Erythroblast (primary cell): ENCODE measurements at regions not wholly inside any gene's neighbourhood (a gene's known extent, or its start where the extent isn't known, plus 50 kb on each side); places are given as distances from the start of the nearest gene placed in this dataset.
"Not testable (repeated sequence)": the region's sequence is repeated elsewhere in the genome, so short reads cannot be mapped to it uniquely, and the experiment has no call there.

Experiments used
- DNase-seq, 2 experiments: peaks; one replicate each; lab custom pipeline; 2025; lab: John Stamatoyannopoulos, UW
- GATA1 ChIP-seq: IDR thresholded peaks from 2 replicates; pipeline ENCODE4 v1.6.1; 2011; ENCODE audit warnings: low read depth, mild to moderate bottlenecking, control low read depth, low read length, moderate library complexity
- POLR2A ChIP-seq: IDR thresholded peaks from 2 replicates; pipeline ENCODE4 v1.6.1; 2011; ENCODE audit warnings: mild to moderate bottlenecking, low read length

DNA sequence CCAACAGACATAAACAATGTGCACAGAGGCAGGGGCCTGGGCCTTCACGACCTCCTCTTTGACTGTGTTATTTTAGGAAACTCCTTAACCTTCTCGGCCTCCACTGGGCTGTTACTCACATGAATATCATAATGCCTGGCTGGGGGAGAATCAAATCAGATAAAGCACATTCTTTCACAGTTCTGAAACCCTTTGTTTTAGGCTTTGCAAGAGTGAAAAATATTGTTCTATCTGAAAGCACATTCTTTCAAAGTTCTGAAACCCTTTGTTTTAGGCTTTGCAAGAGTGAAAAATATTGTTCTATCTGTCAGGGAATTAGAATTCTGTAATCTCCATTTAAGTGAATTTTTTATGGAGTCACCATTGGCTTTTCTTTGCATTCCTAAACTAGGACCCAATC is 50.7 kb upstream of the SYNDIG1 start:
- no peak for DNase-seq
- TF ChIP-seq POLR2A: no peak
- no peak for TF ChIP-seq GATA1

DNA sequence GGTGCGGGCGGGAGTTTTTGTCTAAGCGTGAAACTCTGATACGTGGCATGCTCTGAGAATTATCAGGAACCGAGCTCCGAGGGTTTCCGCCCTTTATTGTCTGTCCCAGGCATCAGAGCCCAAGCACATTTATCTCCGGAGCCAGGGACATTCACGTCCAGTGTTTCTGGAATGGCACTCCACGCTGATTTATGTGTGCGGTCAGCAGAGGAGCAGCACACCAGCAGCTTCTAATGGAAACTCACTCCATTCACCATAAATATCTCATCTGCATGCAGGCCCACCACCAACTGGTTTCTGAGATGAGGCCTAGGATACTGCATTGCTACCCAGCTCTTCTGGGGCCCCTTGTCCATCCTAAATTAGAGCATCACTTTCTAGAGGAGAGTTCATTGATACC is 51.9 kb upstream of the SYNDIG1 start:
- no peak for DNase-seq
- TF ChIP-seq POLR2A (no peak), GATA1 (no peak)

DNA sequence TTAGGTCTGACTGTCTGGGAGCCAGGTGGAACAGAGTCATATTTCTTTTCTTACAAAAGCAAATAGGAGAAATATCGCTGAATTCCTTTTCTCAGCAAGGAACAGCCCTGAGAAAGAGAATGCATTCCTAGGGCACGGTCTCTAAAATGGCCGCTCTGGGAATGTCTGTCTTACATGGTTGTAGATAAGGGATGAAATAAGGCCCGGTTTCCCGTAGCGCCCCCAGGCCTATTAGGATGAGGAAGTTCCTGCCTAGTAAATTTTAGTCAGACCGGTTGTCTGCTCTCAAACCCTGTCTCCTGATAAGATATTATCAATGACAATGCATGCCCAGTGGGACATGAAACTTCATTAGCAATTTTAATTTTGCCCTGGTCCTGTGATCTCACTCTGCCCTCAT is 54.0 kb upstream of the SYNDIG1 start:
- not testable (repeated sequence) for DNase-seq

DNA sequence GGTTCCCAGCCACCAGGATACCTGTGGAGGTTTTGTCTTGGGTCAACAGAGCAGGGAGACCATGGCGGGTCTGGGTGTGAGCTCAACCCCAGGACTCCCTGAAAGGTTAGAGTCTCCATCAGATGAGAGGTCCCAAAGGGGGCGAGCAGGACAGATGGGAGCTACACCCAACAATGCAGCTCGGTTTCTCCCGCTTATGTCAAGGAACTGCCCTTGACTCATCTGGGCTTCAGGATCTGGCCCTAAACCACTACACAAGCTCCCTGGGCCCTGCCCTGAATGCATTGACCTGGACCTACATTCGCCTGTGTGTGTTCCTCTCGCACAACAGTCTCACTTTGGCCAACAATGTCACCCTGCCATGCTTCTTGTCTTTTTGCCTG is 57.6 kb upstream of the SYNDIG1 start:
- no peak for DNase-seq
- no peak for TF ChIP-seq GATA1
- TF ChIP-seq POLR2A: no peak

DNA sequence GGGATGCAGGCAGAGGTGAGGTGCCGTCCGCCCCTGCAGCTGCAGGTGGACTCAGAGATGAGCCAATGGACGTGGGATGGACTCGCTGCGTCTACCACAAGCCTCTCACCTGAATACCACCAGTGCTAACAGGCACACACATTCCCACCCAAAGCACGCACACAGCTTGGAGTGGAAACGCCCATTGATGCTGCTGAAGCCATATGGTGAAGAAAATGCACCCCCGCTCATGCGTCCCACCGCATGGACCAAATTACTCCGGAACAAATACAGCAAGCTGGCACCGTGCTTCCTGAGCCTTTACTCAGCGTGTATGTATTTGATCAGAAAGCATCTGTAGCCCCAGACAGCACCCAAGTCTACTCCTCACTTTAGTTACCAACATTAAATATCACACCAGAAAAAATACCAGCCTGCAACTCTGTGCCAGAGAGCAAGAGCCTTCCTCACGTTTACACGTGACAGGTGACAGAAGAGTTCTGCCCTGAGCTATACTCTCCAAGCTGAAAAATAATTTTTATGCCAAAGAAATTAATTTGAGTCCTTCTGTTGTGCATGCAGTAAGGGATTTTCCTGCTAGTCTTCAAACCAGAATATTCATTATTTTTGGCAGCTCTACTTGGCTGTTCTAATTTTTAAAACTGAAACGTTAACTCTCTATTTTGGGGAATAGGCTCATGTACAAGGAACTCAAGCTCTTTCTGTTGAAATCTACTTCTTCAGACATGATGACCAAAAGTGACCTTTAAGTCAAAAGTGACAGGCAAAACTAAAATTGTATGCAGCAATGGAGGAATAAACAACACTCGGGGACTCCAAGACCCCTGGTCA is 58.2 kb upstream of the SYNDIG1 start:
- TF ChIP-seq POLR2A: no peak
- TF ChIP-seq GATA1: no peak
- no peak for DNase-seq

DNA sequence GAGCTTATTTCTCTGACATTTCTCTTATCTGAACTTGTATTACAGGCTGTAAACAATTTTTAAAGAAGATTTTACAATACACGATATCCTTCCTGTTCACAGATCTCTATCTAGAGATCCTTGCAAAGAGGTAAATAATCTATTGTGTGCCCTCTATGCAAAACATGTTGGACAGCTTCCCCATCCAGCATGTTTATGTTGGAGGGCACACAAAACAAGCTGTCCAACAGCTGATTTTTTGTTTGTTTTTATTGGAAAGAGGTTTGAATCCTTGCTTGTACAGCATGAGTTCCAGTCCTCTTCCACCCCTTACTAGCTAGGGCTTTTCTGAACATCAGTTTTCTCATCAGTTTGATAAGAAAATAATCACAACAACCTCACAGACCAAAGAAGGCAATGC is 62.3 kb upstream of the SYNDIG1 start:
- TF ChIP-seq GATA1 (no peak), POLR2A (no peak)
- no peak for DNase-seq

DNA sequence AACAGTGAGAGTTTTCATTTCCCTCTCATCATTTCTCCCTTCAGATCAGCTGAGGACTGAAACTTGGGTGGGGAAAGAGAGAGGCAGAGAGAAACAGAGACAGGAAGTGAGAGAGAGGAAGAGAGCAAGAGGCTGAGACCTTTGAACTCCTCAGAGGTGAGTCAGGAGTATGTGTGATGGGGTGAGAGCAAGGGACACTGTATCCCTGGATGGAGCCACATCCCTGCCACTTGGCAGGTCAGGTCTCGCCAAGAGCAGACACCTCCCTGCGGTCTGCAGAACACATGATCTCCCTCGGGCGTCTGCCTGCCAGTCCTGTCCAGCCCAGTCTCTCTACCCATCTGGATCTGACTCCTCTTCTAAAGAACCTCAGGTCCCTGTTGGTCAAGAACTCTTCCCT is 62.7 kb upstream of the SYNDIG1 start:
- TF ChIP-seq GATA1 (no peak), POLR2A (no peak)
- no peak for DNase-seq

DNA sequence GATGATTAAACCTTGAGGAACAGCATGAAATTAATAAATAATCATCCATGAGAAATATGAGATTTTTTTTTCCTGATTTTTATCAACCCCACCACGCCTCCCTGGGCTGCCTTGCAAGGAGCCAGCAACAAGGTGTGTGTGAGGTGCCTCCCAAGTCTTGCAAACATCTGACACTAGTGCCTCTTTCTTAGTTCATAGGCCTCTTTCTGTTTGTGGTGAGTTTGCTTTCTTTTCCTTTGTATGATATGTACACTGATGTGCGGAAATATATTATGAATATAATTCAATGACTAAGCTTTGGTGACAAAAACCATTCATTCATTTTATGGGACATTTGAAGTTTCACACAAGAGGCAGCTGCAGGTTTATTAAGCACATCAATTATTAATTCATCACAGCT is 63.2 kb upstream of the SYNDIG1 start:
- DNase-seq: no peak
- TF ChIP-seq POLR2A (no peak), GATA1 (no peak)

DNA sequence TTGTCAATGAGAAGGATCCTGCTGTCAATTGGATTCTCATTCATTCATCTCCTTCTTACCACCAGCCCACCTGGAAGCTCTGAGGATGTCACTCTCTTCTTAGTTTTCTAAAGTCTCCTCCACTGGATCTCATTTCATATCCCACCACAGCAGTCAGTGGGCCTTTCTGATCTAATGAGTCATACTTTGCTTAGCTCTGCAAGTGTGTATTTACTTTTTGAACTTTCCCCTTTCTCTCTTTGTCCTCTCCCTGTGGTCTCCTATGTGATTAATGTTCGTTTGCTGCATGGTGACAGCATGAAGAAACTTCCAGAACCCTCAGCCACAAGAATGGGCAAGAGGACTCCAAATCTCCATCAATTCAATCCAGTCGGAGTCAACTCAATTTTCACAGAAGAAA is 63.6 kb upstream of the SYNDIG1 start:
- no peak for DNase-seq

DNA sequence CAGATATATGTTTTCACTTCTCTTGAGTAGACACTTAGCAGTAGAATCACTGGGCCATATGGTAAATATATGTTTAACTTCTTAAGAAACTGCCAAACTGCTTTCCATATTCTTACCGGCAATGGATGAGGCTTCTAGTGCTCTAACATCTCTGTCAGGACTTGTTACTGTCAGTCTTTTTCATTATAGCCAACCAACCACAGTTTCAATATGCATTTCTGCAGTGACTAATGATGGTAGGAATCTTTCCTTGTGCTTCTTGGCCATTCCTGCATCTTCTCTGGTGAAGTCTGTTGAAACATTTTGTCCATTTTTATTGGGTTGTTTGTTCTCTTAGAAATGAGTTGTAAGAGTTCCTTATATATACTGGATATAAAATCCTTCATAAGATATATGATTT is 66.0 kb upstream of the SYNDIG1 start:
- DNase-seq: no peak
- TF ChIP-seq GATA1: no peak
- TF ChIP-seq POLR2A: no peak

More for the DNA sequence above, 63.6 kb upstream of the SYNDIG1 start:
- TF ChIP-seq GATA1 (no peak), POLR2A (no peak)

DNA sequence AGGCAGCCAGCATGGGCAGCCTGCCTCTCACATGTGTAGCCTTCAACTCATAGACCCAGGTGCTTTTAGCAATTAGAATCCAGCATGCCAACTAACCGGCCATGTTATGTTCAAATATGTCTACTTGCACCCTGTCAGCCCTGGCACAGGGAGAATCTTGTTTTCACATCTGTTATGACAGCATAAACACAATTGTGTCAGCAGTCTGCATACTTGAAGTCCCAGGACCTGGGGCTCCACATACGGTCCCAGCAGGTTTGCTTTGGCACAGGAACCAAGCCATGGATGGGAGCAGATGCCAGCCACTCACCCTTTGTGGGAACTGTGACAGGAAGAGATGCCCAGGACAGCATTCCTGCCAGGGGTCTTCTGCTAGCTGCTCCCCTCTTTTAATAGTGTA is 67.2 kb upstream of the SYNDIG1 start:
- no peak for DNase-seq
- TF ChIP-seq POLR2A (no peak), GATA1 (no peak)

DNA sequence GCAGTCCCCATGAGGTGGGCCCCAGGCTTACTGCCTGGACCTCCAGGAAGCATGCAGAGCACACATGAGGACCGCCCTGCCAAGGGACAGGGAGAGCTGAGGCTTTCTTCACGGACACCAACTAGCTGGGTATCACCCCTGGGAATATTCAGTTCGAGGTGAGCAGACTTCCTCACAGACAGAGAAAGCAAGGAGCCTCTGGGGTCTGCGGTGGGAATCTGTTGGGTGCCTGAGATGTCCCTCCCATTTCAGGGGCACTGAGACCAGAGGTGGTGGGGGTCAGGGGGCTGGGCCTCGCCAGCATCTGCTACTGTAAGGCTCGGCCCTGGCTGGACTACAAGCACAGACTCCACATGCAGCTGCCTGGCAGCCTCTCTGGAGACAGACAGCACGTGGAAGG is 74.3 kb upstream of the SYNDIG1 start:
- no peak for DNase-seq
- TF ChIP-seq POLR2A: no peak
- no peak for TF ChIP-seq GATA1

DNA sequence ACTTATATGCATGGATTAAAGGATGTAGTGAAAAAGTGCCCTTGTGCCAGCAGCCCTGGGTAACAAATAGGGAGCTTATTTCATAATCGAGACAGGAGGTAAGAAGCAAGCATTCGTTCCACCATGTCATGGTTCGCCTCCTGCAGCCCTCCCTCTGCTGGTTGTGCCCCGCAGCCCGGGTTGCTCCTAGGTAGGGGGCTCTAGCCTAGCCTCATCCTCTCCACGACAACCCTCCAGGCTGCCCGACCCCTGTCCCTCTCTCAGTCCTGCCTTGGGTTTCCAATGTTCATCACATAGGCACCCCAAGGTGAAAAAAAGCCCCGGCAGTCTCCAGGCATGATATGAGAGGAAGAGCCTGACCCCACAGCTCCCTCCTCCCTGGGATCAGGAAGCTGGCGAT is 75.5 kb upstream of the SYNDIG1 start:
- TF ChIP-seq GATA1 (no peak), POLR2A (no peak)
- no peak for DNase-seq

DNA sequence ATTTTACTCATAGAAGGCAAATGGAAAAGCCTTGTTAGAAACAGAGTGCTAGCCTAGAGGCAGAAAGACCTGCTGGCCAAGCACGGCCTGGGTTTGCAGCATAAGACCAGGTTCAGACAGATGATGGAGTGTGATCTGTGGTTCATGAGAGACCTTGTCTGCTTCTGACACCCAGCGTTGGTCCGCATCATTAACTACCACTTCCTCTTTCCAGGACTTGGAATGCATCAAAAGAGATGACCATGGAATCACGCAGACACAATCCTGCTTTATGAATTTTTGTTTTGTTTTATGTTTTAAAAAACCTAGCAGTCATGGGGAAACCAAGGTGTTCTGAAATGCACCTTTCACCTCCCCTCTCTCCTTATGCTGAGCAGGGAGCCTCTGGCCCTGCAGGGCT is 76.8 kb upstream of the SYNDIG1 start:
- TF ChIP-seq POLR2A (no peak), GATA1 (no peak)
- DNase-seq: no peak

DNA sequence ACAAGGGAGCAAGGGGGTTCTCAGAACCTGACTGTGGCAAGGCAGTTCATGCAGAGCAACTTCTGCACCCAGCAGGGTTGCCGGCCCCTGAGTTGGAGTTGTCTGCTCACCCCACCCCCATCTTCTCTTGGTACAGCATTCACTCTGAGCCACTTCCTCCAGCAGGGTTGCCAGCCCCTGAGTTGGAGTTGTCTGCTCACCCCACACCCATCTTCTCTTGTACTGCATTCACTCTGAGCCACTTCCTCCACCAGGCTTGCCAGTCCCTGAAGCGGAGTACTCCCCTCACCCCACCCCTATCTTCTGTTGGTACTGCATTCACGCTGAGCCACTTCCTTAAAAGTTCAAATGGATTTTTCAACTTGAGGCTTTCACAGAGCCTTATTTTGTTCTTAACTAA is 79.7 kb upstream of the SYNDIG1 start:
- no peak for DNase-seq
- TF ChIP-seq GATA1 (no peak), POLR2A (no peak)

DNA sequence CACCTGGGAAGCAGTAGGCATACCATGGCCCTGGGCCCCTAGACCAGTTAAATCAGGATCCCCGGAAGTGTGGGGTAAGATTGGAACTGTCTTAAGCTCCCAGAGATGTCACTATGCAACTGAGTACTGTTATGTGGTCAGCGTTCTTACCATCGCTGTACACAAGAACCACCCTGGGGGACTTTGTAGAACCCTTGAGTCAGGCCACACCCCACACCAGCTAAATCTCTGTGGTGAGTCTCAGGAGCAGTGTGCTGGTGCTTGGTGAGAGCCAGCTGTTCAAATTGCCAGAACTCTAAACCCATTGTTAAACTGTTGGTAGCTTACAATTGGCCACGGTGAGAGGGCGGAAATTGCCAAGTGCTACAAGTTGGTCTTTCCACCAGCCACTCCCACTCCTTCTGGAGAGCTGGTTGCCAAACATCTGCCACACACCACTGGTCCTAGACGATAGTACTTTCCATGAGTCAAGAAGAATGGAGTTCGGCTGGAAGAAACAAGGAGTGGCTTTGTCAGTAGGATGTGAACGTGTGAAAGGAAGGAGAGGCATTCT is 80.5 kb upstream of the SYNDIG1 start:
- no peak for TF ChIP-seq GATA1
- no peak for TF ChIP-seq POLR2A
- DNase-seq: no peak
